BJ (cell line): ENCODE measurements at regions not wholly inside any gene's neighbourhood (a gene's known extent, or its start where the extent isn't known, plus 50 kb on each side); places are given as distances from the start of the nearest gene placed in this dataset.
"Not testable (repeated sequence)": the region's sequence is repeated elsewhere in the genome, so short reads cannot be mapped to it uniquely, and the experiment has no call there.

ENCODE experiments used
- CTCF ChIA-PET: fragments of 350-600 bp; formaldehyde crosslinking; extraction: SDS; loops from one replicate; lab custom pipeline; 2021; ENCODE audit warnings: antibody characterized with exemption, inconsistent platforms; lab: Yijun Ruan, JAX
- POLR2A ChIA-PET: fragments of 300-600 bp; sonication (Branson Sonifier 250); formaldehyde crosslinking; extraction: SDS; loops from one replicate; lab custom pipeline; 2021; ENCODE audit warnings: antibody characterized with exemption; lab: Charles Lee
- DNase-seq: peaks from one replicate; pipeline ENCODE4 v3.0.0-alpha.2; 2011; ENCODE audit warnings: low read depth
- H3K27me3 ChIP-seq: 2 replicates; pipeline ENCODE4 v1.6.0; 2011; ENCODE audit warnings: low read length; ENCODE audit not compliant: control insufficient read depth, insufficient read depth
- H3K36me3 ChIP-seq: 2 replicates; pipeline ENCODE4 v1.5.1; 2011; ENCODE audit warnings: low read length; ENCODE audit not compliant: control insufficient read depth, insufficient read depth
- H3K4me3 ChIP-seq: 2 replicates; pipeline ENCODE4 v1.5.1; 2011; ENCODE audit warnings: low read depth, mild to moderate bottlenecking, control low read depth, low read length
- TF ChIP-seq, protein P1 (sequence below): IDR thresholded peaks from 2 replicates; pipeline ENCODE4 v1.5.1; 2011; ENCODE audit warnings: low read depth, mild to moderate bottlenecking, control low read depth, inconsistent platforms, low read length, moderate library complexity; ENCODE audit not compliant: insufficient read depth

DNA sequence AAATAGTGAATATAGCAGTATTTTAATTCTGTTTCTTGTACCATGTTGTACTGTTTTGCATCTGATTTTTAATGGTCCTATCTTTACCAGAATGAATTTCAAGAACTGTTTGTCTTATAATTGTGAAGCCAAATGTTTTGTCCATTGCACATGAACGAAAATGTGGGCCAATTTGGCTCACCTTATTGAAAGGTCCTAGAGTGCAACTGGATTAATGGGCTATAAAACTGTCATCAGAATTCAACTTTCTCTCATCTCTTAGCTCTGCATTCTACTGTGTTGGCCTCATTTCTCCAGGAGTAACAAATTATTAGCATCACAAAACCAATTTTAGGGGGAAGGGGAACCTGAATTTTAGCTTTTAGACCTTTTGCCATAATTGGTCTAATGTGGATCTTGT, 179.4 kb upstream of the NUDT12 start:
- H3K36me3 ChIP-seq, result no peaks in the 10 kb centered on the region
- no peak for DNase-seq
- no peak overlapping the region for H3K4me3 ChIP-seq
- POLR2A ChIA-PET, result no interaction called here
- CTCF ChIA-PET, result no interaction called here
- TF ChIP-seq, protein P1, sequence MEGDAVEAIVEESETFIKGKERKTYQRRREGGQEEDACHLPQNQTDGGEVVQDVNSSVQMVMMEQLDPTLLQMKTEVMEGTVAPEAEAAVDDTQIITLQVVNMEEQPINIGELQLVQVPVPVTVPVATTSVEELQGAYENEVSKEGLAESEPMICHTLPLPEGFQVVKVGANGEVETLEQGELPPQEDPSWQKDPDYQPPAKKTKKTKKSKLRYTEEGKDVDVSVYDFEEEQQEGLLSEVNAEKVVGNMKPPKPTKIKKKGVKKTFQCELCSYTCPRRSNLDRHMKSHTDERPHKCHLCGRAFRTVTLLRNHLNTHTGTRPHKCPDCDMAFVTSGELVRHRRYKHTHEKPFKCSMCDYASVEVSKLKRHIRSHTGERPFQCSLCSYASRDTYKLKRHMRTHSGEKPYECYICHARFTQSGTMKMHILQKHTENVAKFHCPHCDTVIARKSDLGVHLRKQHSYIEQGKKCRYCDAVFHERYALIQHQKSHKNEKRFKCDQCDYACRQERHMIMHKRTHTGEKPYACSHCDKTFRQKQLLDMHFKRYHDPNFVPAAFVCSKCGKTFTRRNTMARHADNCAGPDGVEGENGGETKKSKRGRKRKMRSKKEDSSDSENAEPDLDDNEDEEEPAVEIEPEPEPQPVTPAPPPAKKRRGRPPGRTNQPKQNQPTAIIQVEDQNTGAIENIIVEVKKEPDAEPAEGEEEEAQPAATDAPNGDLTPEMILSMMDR, result no peak
- H3K27me3 ChIP-seq, result no peaks in the 10 kb centered on the region

DNA sequence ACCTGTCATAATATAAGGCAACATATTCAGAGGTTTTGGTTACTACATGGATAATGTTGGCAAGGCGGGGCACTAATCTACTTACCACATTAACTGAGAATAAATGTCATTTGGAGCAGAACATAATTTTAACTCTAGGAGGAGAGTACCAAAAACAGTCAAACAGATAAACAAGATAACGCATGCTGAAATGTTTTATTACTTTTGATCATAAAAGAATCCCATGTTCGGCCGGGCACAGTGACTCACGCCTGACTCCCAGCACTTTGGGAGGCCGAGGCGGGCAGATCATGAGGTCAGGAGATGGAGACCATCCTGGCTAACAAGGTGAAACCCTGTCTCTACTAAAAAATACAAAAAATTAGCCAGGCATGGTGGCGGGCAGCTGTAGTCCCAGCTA, 173.8 kb upstream of the NUDT12 start:
- DNase-seq, H3K27me3 ChIP-seq, CTCF ChIA-PET, H3K4me3 ChIP-seq, H3K36me3 ChIP-seq, POLR2A ChIA-PET: not testable (repeated sequence)

DNA sequence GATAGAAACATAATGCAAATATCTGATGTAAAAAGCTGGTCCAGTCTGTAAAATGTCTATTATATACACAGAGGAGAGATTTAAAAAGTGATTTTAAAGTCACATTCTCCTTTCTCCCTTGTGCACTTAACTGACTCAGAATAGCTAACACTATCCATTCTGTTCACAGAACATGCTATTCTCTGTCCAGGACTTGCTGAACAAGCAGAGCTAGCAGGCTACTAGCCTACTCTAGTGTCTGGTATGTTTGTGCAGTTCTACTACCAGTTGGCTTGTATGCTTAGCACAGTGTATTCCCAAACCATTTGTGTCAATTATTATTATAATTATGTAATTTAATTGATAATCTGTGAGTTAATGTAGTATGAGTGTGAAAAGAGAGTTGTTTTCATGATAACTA, 161.7 kb upstream of the NUDT12 start:
- CTCF ChIA-PET, result no interaction called here
- no peak overlapping the region for H3K4me3 ChIP-seq
- H3K36me3 ChIP-seq, result no peaks in the 10 kb centered on the region
- POLR2A ChIA-PET, result interaction anchor here (1.0 kb wide), 1 partner anchor 32 kb away, joined by 3 read pairs; no protein-coding TSS in a partner anchor
- no peaks in the 10 kb centered on the region for H3K27me3 ChIP-seq
- no peak for DNase-seq
- TF ChIP-seq, protein P1, result no peak

DNA sequence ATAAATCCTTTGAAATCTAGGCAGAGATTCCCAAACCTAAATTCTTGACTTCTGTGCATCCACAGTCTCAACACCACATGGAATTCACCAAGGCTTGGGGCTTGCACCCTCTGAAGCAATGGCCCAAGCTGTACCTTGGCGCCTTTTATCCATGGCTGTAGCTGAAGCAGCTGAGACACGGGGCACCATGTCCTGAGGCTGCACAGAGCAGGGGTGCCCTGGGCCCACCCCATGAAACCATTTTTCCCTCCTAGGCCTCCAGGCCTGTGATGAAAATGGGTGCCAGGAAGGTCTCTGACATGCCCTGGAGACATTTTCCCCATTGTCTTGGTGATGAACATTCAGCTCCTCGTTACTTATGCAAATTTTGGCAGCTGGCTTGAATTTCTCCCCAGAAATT, 158.6 kb upstream of the NUDT12 start:
- TF ChIP-seq, protein P1, result no peak
- no peak for DNase-seq
- CTCF ChIA-PET, result no interaction called here

DNA sequence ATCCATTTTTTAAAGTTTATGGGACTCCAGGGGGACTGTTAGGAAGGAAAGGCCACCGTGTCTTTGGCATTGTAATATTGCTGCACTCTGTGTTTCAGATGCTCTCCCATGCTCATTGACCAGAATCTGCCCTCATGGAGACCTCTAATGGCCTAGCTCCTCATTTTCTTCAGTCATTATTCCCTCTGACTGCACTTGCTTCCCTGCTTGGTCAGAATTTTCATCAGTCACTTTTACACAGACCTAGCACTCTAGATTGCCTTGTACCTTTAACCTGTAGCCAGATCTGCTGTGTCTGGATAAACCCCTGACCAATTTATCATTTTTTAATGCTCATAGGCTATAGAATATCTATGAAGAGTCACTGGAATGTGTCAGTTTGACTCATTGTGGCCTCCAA, 155.5 kb upstream of the NUDT12 start:
- H3K36me3 ChIP-seq, result no peaks in the 10 kb centered on the region
- no peaks in the 10 kb centered on the region for H3K27me3 ChIP-seq
- CTCF ChIA-PET, result no interaction called here
- POLR2A ChIA-PET, result no interaction called here
- DNase-seq, result no peak
- TF ChIP-seq, protein P1, result no peak
- no peak overlapping the region for H3K4me3 ChIP-seq

More for the DNA sequence above, 158.6 kb upstream of the NUDT12 start:
- Histone ChIP-seq H3K27me3 (no peaks in the 10 kb centered on the region), H3K36me3 (no peaks in the 10 kb centered on the region), H3K4me3 (no peak overlapping the region)
- POLR2A ChIA-PET, result no interaction called here

DNA sequence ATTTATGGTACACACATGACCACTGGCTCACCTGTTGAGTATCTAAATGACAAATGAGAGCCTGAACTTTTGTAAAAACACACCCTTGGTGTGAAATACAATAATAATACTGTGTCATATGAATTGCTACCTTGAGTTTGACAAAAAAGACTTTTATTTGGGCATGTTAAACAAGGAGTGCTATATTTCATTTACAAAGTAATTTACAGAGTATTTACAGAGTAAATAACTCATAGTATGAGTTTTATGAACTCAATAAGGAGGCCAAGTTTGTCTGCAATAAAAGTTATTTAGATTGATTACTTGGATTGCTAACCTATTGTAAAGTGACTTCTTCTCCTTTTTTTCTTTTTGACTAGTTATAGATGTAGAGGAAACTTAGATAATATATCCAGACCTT, 146.0 kb upstream of the NUDT12 start:
- TF ChIP-seq, protein P1, result no peak
- ChIA-PET POLR2A (no interaction called here), CTCF (no interaction called here)
- Histone ChIP-seq H3K27me3 (no peaks in the 10 kb centered on the region), H3K36me3 (no peaks in the 10 kb centered on the region), H3K4me3 (no peak overlapping the region)
- DNase-seq, result no peak
